ENCODE measurements at regions not wholly inside any gene's neighbourhood (a gene's known extent, or its start where the extent isn't known, plus 50 kb on each side); places are given as distances from the start of the nearest gene placed in this dataset.

DNA sequence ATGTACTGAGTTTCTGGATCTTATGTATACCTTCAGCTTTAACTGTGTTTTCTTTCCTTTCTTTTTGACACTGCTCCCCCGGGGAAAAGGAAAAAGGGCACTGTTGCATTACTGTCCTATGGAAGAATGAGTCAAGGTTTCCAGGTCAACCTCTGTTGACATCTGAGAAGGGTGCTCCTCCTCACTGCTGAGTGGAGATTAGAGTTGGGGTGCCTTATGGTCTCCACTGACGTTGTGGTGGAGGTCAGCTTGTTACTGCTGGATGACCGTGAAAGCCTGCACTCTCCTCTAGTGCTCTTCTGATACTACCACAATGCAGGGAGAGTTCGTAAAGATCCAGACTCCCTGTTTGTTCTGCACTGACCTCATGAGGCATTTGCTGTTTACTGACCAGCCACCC, 252.1 kb upstream of the GRM7 start:
- TF ChIP-seq, protein P1, sequence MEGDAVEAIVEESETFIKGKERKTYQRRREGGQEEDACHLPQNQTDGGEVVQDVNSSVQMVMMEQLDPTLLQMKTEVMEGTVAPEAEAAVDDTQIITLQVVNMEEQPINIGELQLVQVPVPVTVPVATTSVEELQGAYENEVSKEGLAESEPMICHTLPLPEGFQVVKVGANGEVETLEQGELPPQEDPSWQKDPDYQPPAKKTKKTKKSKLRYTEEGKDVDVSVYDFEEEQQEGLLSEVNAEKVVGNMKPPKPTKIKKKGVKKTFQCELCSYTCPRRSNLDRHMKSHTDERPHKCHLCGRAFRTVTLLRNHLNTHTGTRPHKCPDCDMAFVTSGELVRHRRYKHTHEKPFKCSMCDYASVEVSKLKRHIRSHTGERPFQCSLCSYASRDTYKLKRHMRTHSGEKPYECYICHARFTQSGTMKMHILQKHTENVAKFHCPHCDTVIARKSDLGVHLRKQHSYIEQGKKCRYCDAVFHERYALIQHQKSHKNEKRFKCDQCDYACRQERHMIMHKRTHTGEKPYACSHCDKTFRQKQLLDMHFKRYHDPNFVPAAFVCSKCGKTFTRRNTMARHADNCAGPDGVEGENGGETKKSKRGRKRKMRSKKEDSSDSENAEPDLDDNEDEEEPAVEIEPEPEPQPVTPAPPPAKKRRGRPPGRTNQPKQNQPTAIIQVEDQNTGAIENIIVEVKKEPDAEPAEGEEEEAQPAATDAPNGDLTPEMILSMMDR (IDR thresholded peaks at IDR 0.05): no peak
- no peak for TF ChIP-seq POLR2A (IDR thresholded peaks at IDR 0.05)
